HEK293 (cell line): ENCODE measurements at regions not wholly inside any gene's neighbourhood (a gene's known extent, or its start where the extent isn't known, plus 50 kb on each side); places are given as distances from the start of the nearest gene placed in this dataset.
"Not testable (repeated sequence)": the region's sequence is repeated elsewhere in the genome, so short reads cannot be mapped to it uniquely, and the experiment has no call there.

Experiments used
- CTCF ChIA-PET: fragments of 350-600 bp; formaldehyde crosslinking; extraction: SDS; loops from one replicate; lab custom pipeline; 2021; ENCODE audit warnings: antibody characterized with exemption; lab: Yijun Ruan, JAX
- POLR2A ChIA-PET: fragments of 300-600 bp; formaldehyde crosslinking; extraction: SDS; loops from one replicate; lab custom pipeline; 2020; ENCODE audit warnings: antibody characterized with exemption, inconsistent platforms; lab: Yijun Ruan, JAX
- H3K27ac ChIP-seq: fragments of 200-500 bp; sonication (Bioruptor generic); 2 replicates; pipeline ENCODE4 v1.5.1; 2014; ENCODE audit warnings: low read depth, low read length, control low read depth, inconsistent platforms; ENCODE audit errors: extremely low read depth
- H3K36me3 ChIP-seq, 2 experiments: fragments of 200-500 bp in 1 of 2; sonication (Bioruptor generic) in 1 of 2; 1 replicate in 1 of 2; 2 replicates in 1 of 2; pipeline ENCODE4 v1.5.1; 2014 to 2017; ENCODE audit warnings: inconsistent platforms in 2 of 2, low read length in 2 of 2; ENCODE audit not compliant: control insufficient read depth in 2 of 2, insufficient read depth in 1 of 2
- H3K4me1 ChIP-seq: fragments of 200-500 bp; sonication (Bioruptor generic); 2 replicates; pipeline ENCODE4 v1.5.1; 2014; ENCODE audit warnings: mild to moderate bottlenecking, low read length, inconsistent platforms; ENCODE audit not compliant: control insufficient read depth, insufficient read depth
- H3K4me3 ChIP-seq: 2 replicates; pipeline ENCODE4 v1.5.1; 2011; ENCODE audit warnings: low read depth, mild to moderate bottlenecking, control low read depth, low read length, moderate library complexity
- H3K9me3 ChIP-seq: fragments of 200-500 bp; sonication (Bioruptor generic); 2 replicates; pipeline ENCODE4 v1.5.1; 2014; ENCODE audit warnings: low read depth, low read length, inconsistent platforms; ENCODE audit not compliant: control insufficient read depth, insufficient read depth
- GLIS1 ChIP-seq: fragments of 450-650 bp; formaldehyde crosslinking; IDR thresholded peaks from 2 replicates; pipeline ENCODE4 v1.5.1; 2016; ENCODE audit warnings: missing biosample characterization, missing genetic modification characterization
- IKZF3 ChIP-seq: fragments of 450-650 bp; IDR thresholded peaks from 2 replicates; pipeline ENCODE4 v1.5.0; 2018; ENCODE audit warnings: missing biosample characterization, mild to moderate bottlenecking, missing genetic modification characterization, moderate library complexity
- PRDM10 ChIP-seq: fragments of 450-650 bp; formaldehyde crosslinking; IDR thresholded peaks from 2 replicates; pipeline ENCODE4 v1.5.1; 2016; ENCODE audit warnings: missing biosample characterization, missing genetic modification characterization
- SP2 ChIP-seq: fragments of 450-650 bp; formaldehyde crosslinking; IDR thresholded peaks from 2 replicates; pipeline ENCODE4 v1.5.1; 2016; ENCODE audit warnings: missing biosample characterization, missing genetic modification characterization
- ZBTB20 ChIP-seq: fragments of 450-650 bp; formaldehyde crosslinking; IDR thresholded peaks from 2 replicates; pipeline ENCODE4 v1.5.1; 2016; ENCODE audit warnings: missing biosample characterization, missing genetic modification characterization
- ZBTB26 ChIP-seq: fragments of 450-650 bp; formaldehyde crosslinking; optimal IDR thresholded peaks from 2 replicates; pipeline ENCODE3; 2016; ENCODE audit warnings: missing biosample characterization, mild to moderate bottlenecking, missing genetic modification characterization
- ZNF76 ChIP-seq: fragments of 450-650 bp; formaldehyde crosslinking; IDR thresholded peaks from 2 replicates; pipeline ENCODE4; 2016; ENCODE audit warnings: low read depth, missing biosample characterization, missing genetic modification characterization, borderline replicate concordance

- CTCF ChIA-PET, H3K27ac ChIP-seq, H3K4me1 ChIP-seq, H3K9me3 ChIP-seq, H3K36me3 ChIP-seq, POLR2A ChIA-PET: not testable (repeated sequence)
- peak overlapping the region; percentile 42 for H3K4me3 ChIP-seq
Measured at GRCh38 chr9:39463696-39464095, 108.2 kb downstream of the SPATA31A1 start.

- CTCF ChIA-PET, H3K27ac ChIP-seq, POLR2A ChIA-PET, H3K36me3 ChIP-seq: not testable (repeated sequence)
- peak overlapping the region; percentile 42 for H3K4me3 ChIP-seq
- TF ChIP-seq ZBTB26 (peak; percentile 55), PRDM10 (tag by site-specific recombination) (0 out of 2 replicates have a peak, but pooled peaks have one; percentile 19), ZBTB20 (tag by site-specific recombination) (peak; percentile 56; the same call in 1 of the 2 replicates), GLIS1 (tag by site-specific recombination) (peak; percentile 29; the same call in 1 of the 2 replicates), ZNF76 (peak; percentile 88), SP2 (tag by site-specific recombination) (peak; percentile 38), IKZF3 (tag by site-specific recombination) (peak; percentile 54; the same call in 1 of the 2 replicates)
- TF ChIP-seq, all 188 proteins: peak for 7; not testable (repeated sequence) for 181
- H3K9me3 ChIP-seq, H3K4me1 ChIP-seq: not testable (repeated sequence)
Measured at GRCh38 chr9:39464122-39464777, 108.8 kb downstream of the SPATA31A1 start.

GRCh38 chr9:39474499-39474898, 119.0 kb downstream of the SPATA31A1 start:
- CTCF ChIA-PET, POLR2A ChIA-PET, H3K36me3 ChIP-seq, H3K4me1 ChIP-seq, H3K27ac ChIP-seq, H3K4me3 ChIP-seq, H3K9me3 ChIP-seq: not testable (repeated sequence)

- H3K4me1 ChIP-seq, POLR2A ChIA-PET, H3K27ac ChIP-seq, H3K4me3 ChIP-seq, H3K36me3 ChIP-seq, H3K9me3 ChIP-seq, CTCF ChIA-PET: not testable (repeated sequence)
Measured at GRCh38 chr9:39483073-39483472, 127.6 kb downstream of the SPATA31A1 start.

- H3K4me3 ChIP-seq, H3K9me3 ChIP-seq, H3K27ac ChIP-seq, H3K4me1 ChIP-seq, CTCF ChIA-PET, H3K36me3 ChIP-seq, POLR2A ChIA-PET: not testable (repeated sequence)
Measured at GRCh38 chr9:39483880-39484279, 128.4 kb downstream of the SPATA31A1 start.

GRCh38 chr9:39484292-39484691, 128.8 kb downstream of the SPATA31A1 start:
- H3K27ac ChIP-seq, H3K4me3 ChIP-seq, H3K9me3 ChIP-seq, H3K4me1 ChIP-seq, H3K36me3 ChIP-seq, CTCF ChIA-PET, POLR2A ChIA-PET: not testable (repeated sequence)

GRCh38 chr9:39487477-39487876, 132.0 kb downstream of the SPATA31A1 start:
- POLR2A ChIA-PET, H3K27ac ChIP-seq, CTCF ChIA-PET, H3K4me1 ChIP-seq, H3K9me3 ChIP-seq, H3K36me3 ChIP-seq, H3K4me3 ChIP-seq: not testable (repeated sequence)

- H3K36me3 ChIP-seq, CTCF ChIA-PET, H3K9me3 ChIP-seq, POLR2A ChIA-PET, H3K4me1 ChIP-seq, H3K27ac ChIP-seq, H3K4me3 ChIP-seq: not testable (repeated sequence)
Measured at GRCh38 chr9:39496248-39496647, 140.8 kb downstream of the SPATA31A1 start.
